ES-I3 (cell line): ENCODE measurements at regions not wholly inside any gene's neighbourhood (a gene's known extent, or its start where the extent isn't known, plus 50 kb on each side); places are given as distances from the start of the nearest gene placed in this dataset.

ENCODE experiments used
- H3K36me3 ChIP-seq: 2 replicates; pipeline ENCODE4 v1.6.1; 2013; ENCODE audit warnings: mild to moderate bottlenecking, low read length, control low read depth, moderate library complexity; ENCODE audit not compliant: insufficient read depth
- H3K4me1 ChIP-seq: 2 replicates; pipeline ENCODE4 v1.6.1; 2013; ENCODE audit warnings: mild to moderate bottlenecking, control low read depth, low read length; ENCODE audit not compliant: insufficient read depth
- H3K9ac ChIP-seq: 2 replicates; pipeline ENCODE4 v1.6.1; 2013; ENCODE audit warnings: low read depth, mild to moderate bottlenecking, low read length, moderate library complexity
- H3K9me3 ChIP-seq: 2 replicates; pipeline ENCODE4 v1.6.1; 2013; ENCODE audit warnings: mild to moderate bottlenecking, low read length, moderate library complexity; ENCODE audit not compliant: control insufficient read depth, insufficient read depth

GRCh38 chr14:29236401-29236800 lies 469.8 kb downstream of the FOXG1 start:
- Histone ChIP-seq H3K36me3 (no peaks in the 10 kb centered on the region), H3K9me3 (no peaks in the 10 kb centered on the region), H3K9ac (no peak overlapping the region)

DNA sequence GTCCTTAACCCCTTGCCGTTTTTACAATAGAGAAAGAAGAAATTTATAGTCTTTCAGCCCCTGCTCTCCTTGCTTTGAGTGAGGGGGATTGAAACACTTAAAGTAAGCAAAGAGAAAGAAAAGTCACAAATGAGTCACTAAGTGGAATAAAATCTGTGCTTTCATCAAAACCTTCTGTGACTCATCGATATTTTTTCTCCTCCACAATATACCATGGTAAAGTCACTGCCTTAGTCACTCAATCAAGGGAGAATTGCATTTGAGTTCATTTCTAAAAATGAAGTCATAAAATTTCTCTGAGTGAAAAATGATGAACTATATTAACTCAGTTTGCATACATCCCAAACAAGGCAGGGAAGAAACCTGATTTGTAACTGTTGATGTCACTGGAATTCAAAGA lies 470.3 kb downstream of the FOXG1 start:
- Histone ChIP-seq H3K9me3 (no peaks in the 10 kb centered on the region), H3K9ac (no peak overlapping the region), H3K4me1 (no peaks in the 10 kb centered on the region), H3K36me3 (no peaks in the 10 kb centered on the region)

More at GRCh38 chr14:29236401-29236800, 469.8 kb downstream of the FOXG1 start:
- H3K4me1 ChIP-seq: no peaks in the 10 kb centered on the region

DNA sequence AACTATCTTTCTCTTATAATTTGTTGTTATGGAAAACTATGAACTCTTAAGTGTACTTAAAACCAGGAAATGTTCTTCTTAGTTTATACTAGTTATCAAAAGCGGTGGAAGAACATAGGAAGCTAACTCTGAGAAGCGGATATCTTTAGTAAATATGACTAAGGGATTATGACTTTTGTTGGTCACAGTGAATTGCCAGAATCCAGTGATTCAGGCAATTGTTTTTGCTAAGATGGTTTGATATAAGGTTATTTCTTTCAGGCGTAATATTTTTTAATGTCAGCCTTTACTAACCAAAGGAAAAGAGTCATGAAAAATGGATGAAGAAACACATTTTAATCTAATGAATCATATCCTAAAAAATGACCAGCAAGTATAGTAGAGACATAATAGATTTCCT lies 473.5 kb downstream of the FOXG1 start:
- Histone ChIP-seq H3K9ac (no peak overlapping the region), H3K4me1 (no peaks in the 10 kb centered on the region), H3K36me3 (no peaks in the 10 kb centered on the region), H3K9me3 (no peaks in the 10 kb centered on the region)

GRCh38 chr14:29242755-29243754 lies 476.5 kb downstream of the FOXG1 start:
- H3K36me3 ChIP-seq: no peaks in the 10 kb centered on the region
- H3K9me3 ChIP-seq: no peaks in the 10 kb centered on the region
- no peak overlapping the region for H3K9ac ChIP-seq
- H3K4me1 ChIP-seq: no peaks in the 10 kb centered on the region

GRCh38 chr14:29255692-29256091 lies 489.1 kb downstream of the FOXG1 start:
- Histone ChIP-seq H3K4me1 (no peaks in the 10 kb centered on the region), H3K36me3 (no peaks in the 10 kb centered on the region), H3K9ac (no peak overlapping the region), H3K9me3 (no peaks in the 10 kb centered on the region)

DNA sequence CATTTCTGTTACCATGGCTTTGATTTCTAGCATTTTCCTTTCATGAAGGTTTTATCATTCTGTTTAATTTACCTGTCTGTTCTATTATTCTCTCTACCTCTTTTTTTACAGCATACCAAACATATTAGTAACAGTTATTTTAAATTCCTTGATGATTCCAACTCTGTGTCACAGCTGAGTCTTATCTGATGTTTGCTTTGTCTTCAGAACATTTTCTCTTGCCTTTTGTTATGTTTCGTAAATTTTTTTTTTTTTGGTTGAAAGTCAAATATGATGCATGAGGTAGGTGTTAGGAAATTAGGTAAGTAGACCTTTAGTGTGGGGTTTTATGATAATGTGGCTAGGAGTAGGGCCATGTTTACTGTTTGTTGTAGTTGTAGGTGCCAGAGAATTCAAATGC lies 496.4 kb downstream of the FOXG1 start:
- Histone ChIP-seq H3K9me3 (no peaks in the 10 kb centered on the region), H3K9ac (no peak overlapping the region), H3K36me3 (no peaks in the 10 kb centered on the region)

GRCh38 chr14:29264865-29265264 lies 498.3 kb downstream of the FOXG1 start:
- H3K4me1 ChIP-seq: no peaks in the 10 kb centered on the region
- H3K9me3 ChIP-seq: no peaks in the 10 kb centered on the region
- no peak overlapping the region for H3K9ac ChIP-seq
- H3K36me3 ChIP-seq: no peaks in the 10 kb centered on the region

More for the DNA sequence above, 496.4 kb downstream of the FOXG1 start:
- no peaks in the 10 kb centered on the region for H3K4me1 ChIP-seq

- H3K4me1 ChIP-seq: no peaks in the 10 kb centered on the region
- no peaks in the 10 kb centered on the region for H3K9me3 ChIP-seq
- H3K9ac ChIP-seq: no peak overlapping the region
- no peaks in the 10 kb centered on the region for H3K36me3 ChIP-seq
These were observed 499.3 kb downstream of the FOXG1 start for GRCh38 chr14:29265852-29266251.

- H3K4me1 ChIP-seq: no peaks in the 10 kb centered on the region
- H3K36me3 ChIP-seq: no peaks in the 10 kb centered on the region
- no peaks in the 10 kb centered on the region for H3K9me3 ChIP-seq
- no peak overlapping the region for H3K9ac ChIP-seq
These were observed 505.1 kb downstream of the FOXG1 start for GRCh38 chr14:29271669-29272068.

DNA sequence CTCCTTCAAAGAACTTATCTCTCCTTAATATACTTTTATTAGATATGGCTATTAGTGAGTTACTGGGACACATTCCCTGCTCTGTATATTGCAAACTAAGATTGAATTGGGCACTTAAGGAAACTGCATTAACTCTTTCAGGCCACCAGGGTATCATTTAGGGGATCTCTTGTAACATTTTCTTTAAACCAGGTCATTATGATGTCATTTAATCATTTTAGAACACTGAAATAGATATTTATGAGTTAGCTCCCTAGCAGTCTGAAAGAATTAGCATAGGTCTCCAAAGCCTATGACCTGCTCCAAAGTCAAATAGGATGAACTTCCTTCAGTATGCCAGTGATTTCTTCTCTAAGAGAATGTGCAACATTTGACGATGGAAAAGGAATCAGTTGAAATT lies 506.9 kb downstream of the FOXG1 start:
- Histone ChIP-seq H3K36me3 (no peaks in the 10 kb centered on the region), H3K9ac (no peak overlapping the region), H3K9me3 (no peaks in the 10 kb centered on the region), H3K4me1 (no peaks in the 10 kb centered on the region)

DNA sequence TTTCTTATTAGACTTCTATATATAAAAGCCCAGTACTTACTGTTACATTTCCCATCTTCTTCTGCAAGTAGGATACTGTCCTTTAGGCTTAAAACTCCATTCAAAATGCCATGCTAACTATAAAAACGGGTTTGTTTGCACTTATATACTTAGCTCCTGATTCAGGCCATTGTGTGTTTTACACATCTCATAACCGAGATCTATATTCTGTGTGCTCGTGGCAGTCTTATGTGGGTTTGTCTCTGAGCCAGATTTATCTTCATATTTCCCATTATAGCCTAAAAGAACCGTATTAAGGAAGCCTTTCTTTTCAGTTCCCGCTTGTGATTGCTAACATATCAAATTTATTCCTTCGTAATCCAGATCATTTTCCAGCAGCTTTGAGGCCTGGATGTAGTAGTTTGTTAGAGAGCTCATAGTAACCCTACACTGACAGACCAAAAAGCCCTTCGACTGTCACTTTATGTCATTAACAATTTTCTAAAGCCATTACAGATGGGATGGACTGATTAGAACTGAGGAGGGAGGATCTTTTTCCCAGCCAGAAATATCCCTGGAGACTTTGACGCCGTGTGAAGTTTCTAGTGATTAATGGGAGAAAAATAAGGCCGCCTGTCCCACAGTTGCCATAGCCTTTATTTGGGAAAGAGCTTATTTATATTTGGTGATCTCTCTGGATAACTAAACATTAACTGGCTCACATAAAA lies 508.5 kb downstream of the FOXG1 start:
- H3K9me3 ChIP-seq: no peaks in the 10 kb centered on the region
- no peak overlapping the region for H3K9ac ChIP-seq
- no peaks in the 10 kb centered on the region for H3K36me3 ChIP-seq
- no peaks in the 10 kb centered on the region for H3K4me1 ChIP-seq

DNA sequence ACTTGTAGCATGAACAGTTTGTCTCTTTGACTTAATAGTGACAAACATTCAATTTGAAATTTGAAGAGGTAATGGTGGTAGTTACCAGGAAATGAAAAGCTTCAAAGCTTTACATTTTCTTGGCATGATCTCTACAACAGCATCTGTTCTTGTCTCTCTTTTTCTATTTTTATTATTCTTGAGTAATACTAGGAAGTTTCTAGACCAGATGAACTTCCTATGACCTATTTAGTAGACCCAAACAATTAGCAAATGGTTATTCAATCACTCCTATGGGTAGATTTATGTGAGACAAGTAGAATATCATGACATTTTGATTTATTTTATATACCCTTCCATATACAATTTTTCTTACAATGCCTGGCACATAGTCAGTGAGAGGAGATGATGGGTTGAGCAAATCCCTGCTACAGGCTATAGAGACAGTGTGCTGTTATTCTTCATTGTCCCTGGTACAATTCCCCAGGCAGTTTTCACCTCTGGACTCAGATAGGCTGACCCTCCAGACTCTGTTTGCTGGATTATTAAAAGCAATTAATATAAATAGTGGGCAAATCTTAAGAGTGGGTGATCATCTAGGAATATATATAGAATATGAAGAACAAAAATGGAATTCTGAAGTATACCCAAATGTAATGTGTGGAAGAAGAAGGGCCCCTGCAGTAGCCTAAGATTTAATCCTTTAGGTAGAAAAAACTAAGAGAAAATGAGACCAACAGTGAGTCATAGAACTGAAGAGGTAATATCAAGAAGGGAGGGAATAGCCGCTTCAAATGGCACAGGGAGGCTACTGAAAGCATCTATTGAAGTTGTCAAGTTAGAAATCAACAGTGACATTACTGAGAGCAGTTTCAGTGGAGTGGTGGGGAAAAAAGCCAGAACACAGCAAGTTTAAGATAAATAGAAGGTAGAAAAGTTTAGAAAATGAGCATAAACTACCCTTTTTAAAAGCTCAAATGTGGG lies 512.0 kb downstream of the FOXG1 start:
- Histone ChIP-seq H3K9ac (no peak overlapping the region), H3K4me1 (no peaks in the 10 kb centered on the region), H3K9me3 (no peaks in the 10 kb centered on the region), H3K36me3 (no peaks in the 10 kb centered on the region)

- Histone ChIP-seq H3K9me3 (no peaks in the 10 kb centered on the region), H3K36me3 (no peaks in the 10 kb centered on the region), H3K9ac (no peak overlapping the region), H3K4me1 (no peaks in the 10 kb centered on the region)
These were observed 515.6 kb downstream of the FOXG1 start for GRCh38 chr14:29282169-29282568.

- Histone ChIP-seq H3K36me3 (no peaks in the 10 kb centered on the region), H3K9ac (no peak overlapping the region), H3K9me3 (no peaks in the 10 kb centered on the region; the same call in 1 of the 2 replicates), H3K4me1 (no peaks in the 10 kb centered on the region)
These were observed 523.9 kb downstream of the FOXG1 start for GRCh38 chr14:29290441-29290840.
